ENCODE measurements at regions not wholly inside any gene's neighbourhood (a gene's known extent, or its start where the extent isn't known, plus 50 kb on each side); places are given as distances from the start of the nearest gene placed in this dataset.

- no peak for TF ChIP-seq CHD2 (IDR thresholded peaks at IDR 0.05; ENCODE audit: low read length, partially characterized antibody)
- no peak for TF ChIP-seq CTCF (IDR thresholded peaks at IDR 0.05)
- no peak for TF ChIP-seq HOXA7 (CRISPR knock-in tag; IDR thresholded peaks at IDR 0.05)
- no peak for TF ChIP-seq RNF2 (IDR thresholded peaks at IDR 0.05; ENCODE audit: borderline replicate concordance, low read depth)
- no peak for TF ChIP-seq RAD21 (conservative IDR thresholded peaks at IDR 0.05 in 1 of 2, IDR thresholded peaks at IDR 0.05 in 1 of 2)
- no peak for TF ChIP-seq CEBPB (IDR thresholded peaks at IDR 0.05)
- TF ChIP-seq CHD4 (IDR thresholded peaks at IDR 0.05; ENCODE audit: borderline replicate concordance) = no peak
- no peak for TF ChIP-seq POLR2A (IDR thresholded peaks at IDR 0.05; ENCODE audit: low read length)
- no peak for TF ChIP-seq BHLHE40 (IDR thresholded peaks at IDR 0.05; ENCODE audit: low read depth, low read length)
- TF ChIP-seq SMC3 (IDR thresholded peaks at IDR 0.05) = no peak
- TF ChIP-seq MYC (IDR thresholded peaks at IDR 0.05; ENCODE audit: borderline replicate concordance, low read length) = no peak
- TF ChIP-seq NPAS2 (CRISPR knock-in tag; IDR thresholded peaks at IDR 0.05; ENCODE audit: borderline replicate concordance) = no peak
- no peak for TF ChIP-seq REST (IDR thresholded peaks at IDR 0.05)
These were observed 182.7 kb upstream of the PRPS1L1 start for GRCh38 chr7:18210377-18210776.
